GM18517 (cell line): ENCODE measurements at regions not wholly inside any gene's neighbourhood (a gene's known extent, or its start where the extent isn't known, plus 50 kb on each side); places are given as distances from the start of the nearest gene placed in this dataset.

Experiments
- ATAC-seq: cut with Tn5 transposase; IDR thresholded peaks from one replicate; pipeline ENCODE4 v1.9.1; 2021; ENCODE audit warnings: mild to moderate bottlenecking, moderate library complexity; ENCODE audit not compliant: unreplicated experiment

DNA sequence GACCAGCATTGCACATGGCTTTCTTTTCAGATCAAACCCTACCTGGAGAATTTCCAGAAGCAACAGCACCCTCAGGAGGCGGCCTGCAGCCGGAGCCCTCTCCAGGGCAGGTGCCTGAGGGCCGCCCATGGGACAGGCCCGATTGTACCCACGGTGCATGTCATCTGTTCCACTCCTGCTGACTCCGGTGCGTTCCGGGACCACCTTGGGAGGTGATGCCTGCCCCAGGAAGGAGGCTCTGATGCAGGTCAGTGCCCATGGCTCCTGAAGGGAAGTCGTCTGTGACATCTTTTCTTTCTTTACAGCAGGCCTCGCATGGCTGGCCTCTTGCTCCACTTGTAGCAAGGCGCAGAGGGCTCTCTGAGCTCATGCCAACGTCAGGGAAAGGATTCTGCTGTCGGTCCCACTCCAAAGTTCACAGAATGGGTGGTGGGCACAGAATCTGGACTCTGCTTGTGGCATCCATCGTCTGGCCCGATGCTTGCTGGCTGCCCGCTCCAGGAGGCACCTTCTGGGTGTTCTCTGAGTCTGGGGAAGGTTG, 160.7 kb upstream of the RTL1 start:
- ATAC-seq = no peak

DNA sequence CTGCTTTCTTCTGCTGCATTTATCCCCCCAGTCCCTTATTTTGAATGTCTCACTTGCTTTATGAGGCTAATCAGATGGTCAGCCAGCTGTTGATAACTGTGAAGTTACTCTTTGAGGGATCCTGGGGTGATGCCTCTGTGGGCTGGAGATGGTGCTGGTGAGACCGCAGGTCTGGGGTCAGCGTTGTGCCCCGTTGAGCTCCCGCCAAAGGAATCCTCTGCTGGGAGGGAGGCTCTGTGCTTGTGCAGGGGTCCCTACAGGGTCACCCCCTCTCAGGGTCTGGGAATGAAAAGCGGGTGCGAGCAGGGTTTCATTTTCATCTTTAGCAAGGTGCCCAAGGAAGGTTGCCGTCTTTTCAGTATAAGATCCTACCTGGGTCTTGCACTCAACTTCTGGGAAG, 161.2 kb upstream of the RTL1 start:
- no peak for ATAC-seq

- no peak for ATAC-seq
These were observed 161.7 kb upstream of the RTL1 start for GRCh38 chr14:101065246-101065645.

DNA sequence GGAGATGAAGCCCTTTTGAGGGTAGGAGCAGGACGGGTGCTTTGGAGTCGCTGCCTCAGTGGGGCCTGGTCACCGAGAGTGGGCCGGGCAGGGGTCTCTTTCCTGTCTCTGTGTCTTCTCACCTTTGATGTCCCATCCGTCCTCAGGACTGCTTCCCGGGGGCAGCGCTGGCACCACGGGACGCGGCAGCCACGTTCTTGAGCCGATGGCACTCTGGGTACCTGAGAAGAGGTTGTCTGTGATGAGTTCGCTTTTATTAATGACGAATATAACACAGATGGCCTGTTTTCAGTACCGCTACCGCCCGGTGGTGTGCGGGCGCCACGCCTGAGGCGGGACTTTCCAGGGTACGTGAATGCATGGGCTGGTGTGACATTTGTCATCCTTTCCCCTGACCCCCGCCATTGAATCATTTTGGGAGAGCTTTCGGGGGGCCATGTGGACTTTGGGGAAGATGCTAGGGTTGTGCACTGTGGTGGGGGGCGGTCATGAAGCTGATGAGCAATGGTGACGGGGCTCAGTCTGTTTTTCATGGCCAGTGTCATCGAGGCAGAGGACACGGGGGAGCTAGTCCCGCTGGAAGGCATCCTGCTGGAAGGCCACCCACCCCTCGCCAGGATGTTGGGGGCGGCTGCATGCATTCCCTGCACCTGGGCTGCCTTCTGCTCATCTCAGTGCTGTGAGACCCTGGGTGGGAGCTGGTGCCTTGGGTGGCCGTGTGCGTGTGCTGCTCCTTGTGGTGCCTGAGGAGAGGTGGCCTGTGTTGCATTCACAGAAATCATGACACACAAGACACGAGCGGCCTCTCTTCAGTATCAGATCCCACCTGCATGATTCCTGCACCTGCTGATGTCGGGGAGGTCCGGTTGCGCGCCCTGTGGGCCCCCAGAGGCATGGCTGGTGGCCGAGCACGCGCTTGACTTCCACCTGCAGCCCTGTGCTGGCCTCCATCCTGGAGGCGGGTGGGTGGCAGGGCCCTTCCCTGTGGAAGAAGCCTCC, 162.5 kb upstream of the RTL1 start:
- ATAC-seq = no peak

DNA sequence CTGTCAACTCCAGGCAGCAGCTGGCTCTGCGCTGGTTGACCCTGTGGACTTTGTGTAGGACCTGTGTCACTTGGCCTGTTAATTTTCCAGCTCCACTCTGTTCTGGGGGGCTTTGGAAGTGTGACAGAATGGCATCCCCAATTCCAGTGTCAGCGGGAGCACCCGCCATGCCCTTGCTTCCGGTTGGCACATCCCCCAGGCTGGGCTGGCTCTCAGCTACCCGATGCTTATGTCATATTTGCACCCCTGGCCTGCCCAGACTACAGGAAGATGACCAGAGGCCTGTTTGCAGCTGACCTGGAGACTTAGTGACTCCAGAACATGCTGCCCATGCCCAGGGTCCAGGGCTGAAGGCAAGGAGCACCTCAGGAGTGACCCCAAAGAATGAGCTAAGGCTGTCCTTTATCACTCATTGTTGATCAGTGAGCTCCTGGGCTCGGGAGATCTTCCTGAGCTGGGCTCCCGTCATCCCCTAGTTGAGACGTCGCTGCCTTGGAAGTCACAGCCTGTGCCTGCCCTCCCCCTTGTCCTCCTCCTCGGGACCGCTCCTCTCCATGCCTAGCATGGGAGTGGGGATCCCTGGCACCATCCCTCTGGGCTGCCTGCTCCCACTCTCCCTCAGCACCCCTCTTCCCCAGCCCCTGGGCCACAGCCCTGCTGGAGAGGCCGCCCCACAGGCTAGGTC, 163.4 kb upstream of the RTL1 start:
- ATAC-seq = no peak

- no peak for ATAC-seq
These were observed 165.0 kb upstream of the RTL1 start for GRCh38 chr14:101068313-101069227.

GRCh38 chr14:101069228-101069549, 165.7 kb upstream of the RTL1 start:
- no peak for ATAC-seq

DNA sequence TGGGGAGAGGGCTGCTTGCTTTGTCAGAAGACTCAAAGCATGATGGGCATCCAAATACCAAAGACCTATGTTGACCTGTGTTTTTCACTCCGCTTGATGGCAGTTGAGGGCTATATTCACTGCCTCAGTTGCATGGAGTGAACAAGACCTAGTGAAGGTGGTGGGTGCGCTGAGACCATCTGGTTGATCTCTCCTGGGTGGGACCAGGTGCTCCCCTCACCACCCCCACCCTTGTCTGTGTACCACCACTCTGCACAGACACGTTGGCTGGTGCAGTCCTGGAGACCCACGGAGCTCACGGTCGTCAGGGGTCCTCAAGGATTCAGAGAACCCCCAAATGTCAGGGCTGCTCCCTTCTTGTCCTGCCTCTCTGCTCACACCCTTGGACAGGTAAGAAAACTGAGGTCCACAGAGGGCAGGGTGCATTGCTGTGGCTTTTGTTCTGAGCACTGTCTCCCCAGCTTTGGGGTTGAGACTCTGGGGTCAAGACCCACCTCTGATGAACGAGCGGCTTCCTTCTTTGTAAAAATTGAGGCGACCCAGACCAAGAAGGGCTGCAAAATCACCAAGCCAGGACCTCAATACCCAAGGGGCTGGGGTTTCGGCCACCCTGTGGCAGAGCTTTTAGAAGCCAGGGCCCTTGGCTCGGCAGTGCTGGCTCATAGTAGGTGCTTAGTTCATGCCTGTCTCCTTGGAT, 166.3 kb upstream of the RTL1 start:
- ATAC-seq = no peak

DNA sequence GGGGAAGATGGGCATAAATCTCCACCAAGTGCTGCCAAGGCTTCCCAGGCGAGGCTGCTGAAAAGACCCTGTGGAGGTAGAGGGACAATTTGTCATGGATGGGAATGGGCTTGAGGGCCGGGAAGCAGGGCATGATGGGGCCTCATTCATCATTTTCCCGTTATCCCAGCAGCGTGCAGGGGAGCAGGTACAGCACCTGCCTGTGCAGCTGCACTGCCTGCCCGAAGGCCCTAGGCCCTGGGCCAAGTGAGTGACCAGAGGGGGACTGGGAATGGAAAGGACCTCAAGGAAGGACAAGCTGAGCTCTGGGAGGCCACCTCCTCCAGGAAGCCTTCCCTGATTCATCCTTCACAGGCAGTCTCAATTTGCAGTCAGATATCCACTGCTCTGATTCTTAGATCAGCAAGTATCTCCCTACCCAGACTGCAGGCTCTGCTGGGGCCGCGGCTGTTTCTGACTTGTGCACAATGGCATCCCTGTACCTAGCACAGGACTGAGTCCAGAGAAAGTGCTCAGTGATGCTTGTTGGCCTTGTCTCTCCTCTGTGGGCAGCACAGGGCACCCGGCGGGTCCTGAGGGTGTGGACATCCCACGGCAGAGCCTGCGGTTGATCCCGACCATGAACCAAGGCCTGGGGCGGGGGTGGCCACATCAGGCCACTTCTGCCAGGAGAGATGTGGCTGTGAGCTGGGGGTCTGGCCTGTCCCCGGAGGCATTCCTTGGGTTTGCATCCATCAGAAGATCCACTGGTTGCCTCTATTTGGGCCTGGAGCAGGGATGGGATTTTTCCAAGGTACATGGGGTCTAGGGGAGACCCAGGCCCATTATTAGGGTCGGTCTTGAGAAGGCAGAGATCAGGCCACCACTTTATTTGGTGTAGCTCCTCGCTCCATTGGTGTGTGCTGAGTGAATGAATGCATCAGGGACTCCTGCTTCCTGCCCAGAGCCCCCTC, 167.3 kb upstream of the RTL1 start:
- ATAC-seq = no peak

DNA sequence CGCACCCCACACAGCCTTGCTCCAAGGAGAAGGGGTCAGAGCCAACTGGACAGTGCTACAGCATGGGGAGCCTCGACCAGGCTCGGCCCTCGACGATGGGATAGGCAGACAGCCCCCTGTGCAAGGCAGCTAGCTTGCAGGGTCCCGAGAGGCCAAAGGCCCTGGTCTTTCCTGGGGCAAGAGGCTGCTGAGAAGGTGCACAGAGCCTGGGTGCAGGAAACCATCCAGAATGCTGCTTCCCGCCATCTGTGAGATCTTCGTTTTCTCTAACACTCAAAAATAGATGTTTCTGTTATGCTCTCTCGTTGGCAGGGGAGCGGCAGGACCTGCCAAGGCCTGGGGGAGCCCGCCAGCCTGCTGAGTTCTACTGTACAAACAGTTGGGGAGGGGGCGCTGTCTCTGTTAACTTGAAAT, 168.0 kb upstream of the RTL1 start:
- no peak for ATAC-seq

GRCh38 chr14:101072070-101072469, 168.5 kb upstream of the RTL1 start:
- ATAC-seq = no peak

GRCh38 chr14:101072531-101072930, 169.0 kb upstream of the RTL1 start:
- ATAC-seq = no peak

DNA sequence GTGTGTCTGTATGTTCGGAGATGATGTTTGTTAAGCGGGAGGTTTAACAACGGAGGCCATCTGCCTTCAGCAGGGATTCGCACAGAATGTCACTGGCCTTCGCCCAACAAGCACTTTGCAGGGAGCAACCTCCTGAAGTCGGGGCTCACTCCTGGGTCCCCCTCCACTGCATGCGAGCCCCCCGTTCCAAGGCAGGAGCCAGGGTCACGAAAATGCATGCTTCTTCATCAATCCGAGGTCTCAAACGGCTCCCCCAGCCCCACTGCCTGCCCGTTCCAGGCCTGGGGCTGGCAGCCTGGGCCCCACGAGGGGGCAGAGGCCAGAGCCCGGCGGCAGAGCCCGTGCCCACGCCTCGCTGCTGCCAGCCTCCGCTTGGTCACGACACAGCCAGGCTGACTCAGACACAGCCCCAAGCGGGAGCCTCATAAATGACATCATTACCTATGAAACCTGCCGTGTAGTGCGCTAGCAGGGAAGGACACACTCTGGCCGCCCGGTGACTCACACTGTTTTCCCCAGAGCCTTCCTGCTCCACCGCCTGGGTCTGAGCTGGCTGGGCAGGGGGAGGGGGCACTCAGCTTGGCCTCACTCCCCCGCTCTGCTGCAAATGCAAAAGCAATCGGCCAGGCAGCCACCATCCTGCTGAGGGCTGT, 169.5 kb upstream of the RTL1 start:
- peak; percentile 78 for ATAC-seq

- ATAC-seq = no peak
These were observed 170.1 kb upstream of the RTL1 start for GRCh38 chr14:101073598-101073965.

GRCh38 chr14:101074196-101075024, 170.9 kb upstream of the RTL1 start:
- ATAC-seq = no peak

DNA sequence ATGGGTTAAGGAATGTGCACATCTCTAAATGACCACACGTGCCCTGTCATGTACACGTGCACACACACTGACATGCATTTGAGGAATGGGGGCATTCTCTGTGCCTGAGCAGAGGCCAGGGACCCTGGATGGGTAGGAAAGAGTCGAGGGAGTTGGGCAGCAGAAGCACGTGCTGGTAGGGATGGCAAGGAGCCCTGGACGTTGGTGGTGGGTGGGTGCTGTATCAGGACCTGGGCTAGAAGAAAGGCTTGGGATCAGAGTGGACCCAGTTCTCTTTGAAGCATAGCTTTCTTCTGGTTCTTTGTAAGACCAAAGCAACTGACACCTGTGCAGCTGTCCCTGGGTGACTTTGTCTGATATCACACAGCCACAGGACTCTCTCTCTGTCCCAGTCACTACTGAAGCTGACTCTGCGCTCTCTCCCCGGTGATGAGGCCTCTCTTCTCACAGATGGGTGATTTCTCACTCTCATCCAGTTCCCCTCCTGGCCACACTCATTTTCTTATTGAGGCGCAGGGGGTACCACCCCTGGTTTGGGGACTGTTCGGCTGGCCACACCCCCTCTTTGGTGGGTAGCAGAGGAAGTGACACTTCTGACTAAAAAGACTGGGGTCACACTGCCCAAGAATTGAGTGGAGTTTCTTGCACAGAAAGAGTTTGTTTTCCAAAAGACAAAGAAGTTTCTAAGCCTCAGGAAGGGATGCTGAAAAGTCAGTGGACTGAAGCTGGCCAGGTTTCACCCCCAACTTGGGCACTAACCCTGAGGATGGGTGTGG, 171.7 kb upstream of the RTL1 start:
- ATAC-seq = no peak

- ATAC-seq = no peak
These were observed 172.4 kb upstream of the RTL1 start for GRCh38 chr14:101075801-101076413.
